Tibial nerve (tissue), 4 donors: ENCODE measurements at regions not wholly inside any gene's neighbourhood (a gene's known extent, or its start where the extent isn't known, plus 50 kb on each side); places are given as distances from the start of the nearest gene placed in this dataset.

Source experiments
- DNase-seq, 2 donors: peaks; one replicate each; pipeline ENCODE4 v3.0.0-alpha.2; 2019; ENCODE audit warnings: low spot score in 2 of 2
- H3K27ac ChIP-seq, 4 donors: fragments of 200-600 bp; sonication (generic) in 3 of 4; one replicate each; pipeline ENCODE4 v1.5.1; 2017 to 2019; ENCODE audit warnings: mild to moderate bottlenecking in 1 of 4
- H3K27me3 ChIP-seq, 2 donors: fragments of 200-600 bp; sonication (generic) in 1 of 2; one replicate each; pipeline versions ENCODE4 v1.5.1 to v1.6.0; 2017 to 2019
- H3K36me3 ChIP-seq, 3 donors: fragments of 200-600 bp; sonication (generic); one replicate each; pipeline ENCODE4 v1.5.1; 2018 to 2019
- H3K4me1 ChIP-seq, 4 donors: fragments of 200-600 bp; sonication (generic) in 3 of 4; one replicate each; pipeline ENCODE4 v1.5.1; 2017 to 2019
- H3K4me3 ChIP-seq, 4 donors: fragments of 200-600 bp; sonication (generic) in 3 of 4; one replicate each; pipeline ENCODE4 v1.5.1; 2017 to 2019; ENCODE audit warnings: mild to moderate bottlenecking in 1 of 4, moderate library complexity in 1 of 4
- H3K9me3 ChIP-seq, 4 donors: fragments of 200-600 bp; sonication (generic) in 3 of 4; one replicate each; pipeline ENCODE4 v1.5.1; 2017 to 2019
- EP300 ChIP-seq, 2 donors: sonication (generic); formaldehyde crosslinking; IDR thresholded peaks; one replicate each; pipeline ENCODE4 v1.6.1; 2017; ENCODE audit warnings: antibody characterized with exemption in 2 of 2, mild to moderate bottlenecking in 1 of 2
- POLR2A ChIP-seq, 2 donors: fragments of 450-650 bp; IDR thresholded peaks; one replicate each; pipeline ENCODE4 v1.6.1; 2017; ENCODE audit warnings: antibody characterized with exemption in 2 of 2, mild to moderate bottlenecking in 2 of 2, moderate library complexity in 2 of 2
- WGBS, 2 donors: methylation state at CpG; one replicate each; pipeline ENCODE4 v1.1.5; 2018; 5-methylcytosine and 5-hydroxymethylcytosine counted together
- TF ChIP-seq, protein P1 (sequence below), 5 experiments: fragments of 200-600 bp in 3 of 5; fragments of 450-650 bp in 2 of 5; sonication (generic) in 3 of 5; IDR thresholded peaks; one replicate each; pipeline ENCODE4 v1.5.1; 2016 to 2019; ENCODE audit warnings: antibody characterized with exemption in 5 of 5, mild to moderate bottlenecking in 3 of 5, moderate library complexity in 2 of 5

GRCh38 chr7:20558963-20559716, 56.3 kb upstream of the ABCB5 start:
- Histone ChIP-seq H3K27me3 (no peaks in the 10 kb centered on the region), H3K4me1 (peaks cover 0 to 11% (median 3%) of the 10 kb centered on the region in 4 donors), H3K4me3 (no peak overlapping the region), H3K27ac (peak overlapping the region in 3 of 4 donors; percentile 73 to 89 (median 83)), H3K9me3 (no peaks in the 10 kb centered on the region), H3K36me3 (no peaks in the 10 kb centered on the region)
- no peak for DNase-seq
- TF ChIP-seq, protein P1, sequence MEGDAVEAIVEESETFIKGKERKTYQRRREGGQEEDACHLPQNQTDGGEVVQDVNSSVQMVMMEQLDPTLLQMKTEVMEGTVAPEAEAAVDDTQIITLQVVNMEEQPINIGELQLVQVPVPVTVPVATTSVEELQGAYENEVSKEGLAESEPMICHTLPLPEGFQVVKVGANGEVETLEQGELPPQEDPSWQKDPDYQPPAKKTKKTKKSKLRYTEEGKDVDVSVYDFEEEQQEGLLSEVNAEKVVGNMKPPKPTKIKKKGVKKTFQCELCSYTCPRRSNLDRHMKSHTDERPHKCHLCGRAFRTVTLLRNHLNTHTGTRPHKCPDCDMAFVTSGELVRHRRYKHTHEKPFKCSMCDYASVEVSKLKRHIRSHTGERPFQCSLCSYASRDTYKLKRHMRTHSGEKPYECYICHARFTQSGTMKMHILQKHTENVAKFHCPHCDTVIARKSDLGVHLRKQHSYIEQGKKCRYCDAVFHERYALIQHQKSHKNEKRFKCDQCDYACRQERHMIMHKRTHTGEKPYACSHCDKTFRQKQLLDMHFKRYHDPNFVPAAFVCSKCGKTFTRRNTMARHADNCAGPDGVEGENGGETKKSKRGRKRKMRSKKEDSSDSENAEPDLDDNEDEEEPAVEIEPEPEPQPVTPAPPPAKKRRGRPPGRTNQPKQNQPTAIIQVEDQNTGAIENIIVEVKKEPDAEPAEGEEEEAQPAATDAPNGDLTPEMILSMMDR (IDR thresholded peaks at IDR 0.05): no peak
- TF ChIP-seq POLR2A (IDR thresholded peaks at IDR 0.05) (no peak), EP300 (IDR thresholded peaks at IDR 0.05) (no peak)
- 80 to 86% methylated on average over 13 to 22 of the region's 22 CpGs for WGBS, 2 donors

DNA sequence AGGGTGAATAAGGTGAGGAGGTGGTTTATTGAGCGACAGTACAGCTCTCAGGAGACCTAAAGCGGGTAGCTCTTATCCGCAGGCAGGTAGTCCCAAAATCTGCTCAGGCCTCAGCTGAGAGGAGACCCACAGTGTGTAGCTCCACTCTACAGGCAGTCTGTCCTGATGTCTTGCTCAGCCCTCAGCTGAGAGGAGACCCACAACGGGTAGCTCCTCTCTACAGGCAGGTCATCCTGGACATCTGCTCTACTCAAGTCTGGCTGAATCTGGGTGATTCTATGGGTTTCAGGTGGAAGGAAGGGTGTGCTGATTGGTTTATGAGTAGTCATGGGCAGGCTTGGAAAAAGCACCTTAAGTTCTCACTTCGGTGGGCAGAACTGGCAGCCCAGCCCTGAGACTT, 55.6 kb upstream of the ABCB5 start:
- WGBS, 2 donors: 98% methylated on average over 4 to 5 of the region's 5 CpGs
- no peak for DNase-seq

DNA sequence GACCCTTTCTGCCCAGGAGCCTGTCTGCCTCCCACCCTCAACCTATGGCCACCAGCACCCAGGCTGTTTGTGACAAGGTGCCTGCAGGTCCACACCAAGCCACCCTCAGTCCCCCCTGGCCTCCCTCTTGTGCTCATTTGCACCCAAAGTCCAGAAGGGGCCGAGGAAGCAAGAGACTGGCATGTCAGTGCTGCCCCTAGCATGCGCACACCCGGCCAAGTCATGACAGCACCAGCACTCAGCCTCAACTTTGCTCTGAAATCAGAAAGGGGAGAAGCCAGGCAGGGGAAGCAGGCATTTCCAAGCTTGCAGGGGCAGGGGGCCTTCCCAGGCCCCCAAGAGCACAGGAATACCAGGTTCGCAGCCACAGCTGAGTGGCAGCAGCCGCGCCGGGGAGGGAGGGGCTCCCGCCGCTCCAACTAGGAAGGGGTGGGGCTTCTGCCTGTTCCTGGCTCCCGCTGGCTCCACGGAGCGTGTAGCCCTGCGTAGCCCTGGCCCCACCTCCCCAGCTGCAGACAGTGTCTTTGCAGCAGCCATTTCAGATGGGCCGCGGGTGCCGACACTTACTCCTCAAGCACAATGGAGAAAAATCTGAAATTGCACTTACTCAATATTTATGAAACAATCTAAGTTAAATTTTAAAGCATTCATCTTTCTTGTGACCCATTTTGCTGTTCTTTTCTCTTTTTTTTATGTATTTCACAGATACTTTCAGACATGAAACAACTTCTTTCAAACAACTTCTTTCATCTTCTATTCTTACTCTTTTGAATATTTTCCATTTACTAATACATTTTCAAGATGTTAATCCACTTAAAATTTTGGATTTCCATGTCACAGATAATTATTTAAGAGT, 54.9 kb upstream of the ABCB5 start:
- 89 to 92% methylated on average over 16 of the region's 16 CpGs for WGBS, 2 donors
- H3K4me1 ChIP-seq: peaks cover 0 to 11% (median 3%) of the 10 kb centered on the region in 4 donors
- no peak for DNase-seq
- H3K4me3 ChIP-seq: no peak overlapping the region
- no peaks in the 10 kb centered on the region for H3K36me3 ChIP-seq
- H3K27ac ChIP-seq: peak overlapping the region; percentile 53 to 89 (median 78)
- no peak for TF ChIP-seq POLR2A (IDR thresholded peaks at IDR 0.05)
- no peak for TF ChIP-seq EP300 (IDR thresholded peaks at IDR 0.05)
- TF ChIP-seq, protein P1 (IDR thresholded peaks at IDR 0.05): no peak
- no peaks in the 10 kb centered on the region for H3K27me3 ChIP-seq
- no peaks in the 10 kb centered on the region for H3K9me3 ChIP-seq

More for the DNA sequence above, 55.6 kb upstream of the ABCB5 start:
- no peak overlapping the region for H3K4me3 ChIP-seq
- peak overlapping the region; percentile 53 to 89 (median 78) for H3K27ac ChIP-seq
- H3K36me3 ChIP-seq: no peaks in the 10 kb centered on the region
- H3K4me1 ChIP-seq: peaks cover 0 to 11% (median 3%) of the 10 kb centered on the region in 4 donors
- H3K27me3 ChIP-seq: no peaks in the 10 kb centered on the region
- no peak for TF ChIP-seq EP300 (IDR thresholded peaks at IDR 0.05)
- TF ChIP-seq POLR2A (IDR thresholded peaks at IDR 0.05): no peak
- H3K9me3 ChIP-seq: no peaks in the 10 kb centered on the region

- H3K36me3 ChIP-seq: no peaks in the 10 kb centered on the region
- H3K4me1 ChIP-seq: peaks cover 0 to 11% (median 3%) of the 10 kb centered on the region in 4 donors
- peak overlapping the region; percentile 53 to 92 (median 78) for H3K27ac ChIP-seq
- no peaks in the 10 kb centered on the region for H3K27me3 ChIP-seq
- WGBS, 2 donors: 34 to 38% methylated on average over 4 of the region's 4 CpGs
- TF ChIP-seq EP300 (IDR thresholded peaks at IDR 0.05): peak; percentile 53 to 85
- TF ChIP-seq, protein P1 (IDR thresholded peaks at IDR 0.05): no peak
- no peak for DNase-seq
- no peaks in the 10 kb centered on the region for H3K9me3 ChIP-seq
- no peak overlapping the region for H3K4me3 ChIP-seq
Observed at GRCh38 chr7:20561466-20561865, 54.0 kb upstream of the ABCB5 start.

DNA sequence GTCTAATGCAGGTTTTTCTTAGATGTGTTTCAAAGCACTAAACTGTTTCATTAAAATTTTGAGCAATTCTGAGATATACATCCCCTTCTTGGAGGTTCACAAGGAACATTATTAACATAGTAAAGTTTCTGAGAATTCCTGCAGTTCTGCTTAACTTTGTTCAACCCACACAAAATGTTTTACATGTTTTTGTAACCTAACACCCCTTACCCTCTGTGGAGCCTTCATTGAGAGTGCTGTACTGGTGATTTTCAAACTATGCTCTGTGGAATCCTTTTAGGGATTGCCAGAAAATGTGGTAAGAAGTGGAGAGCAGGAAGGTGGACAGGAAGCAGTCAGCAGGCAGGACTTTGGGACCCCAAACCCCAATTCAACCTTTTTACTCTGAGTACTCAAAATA, 53.6 kb upstream of the ABCB5 start:
- H3K27ac ChIP-seq: peak overlapping the region; percentile 45 to 92 (median 70)
- no peak overlapping the region for H3K4me3 ChIP-seq
- no peak for DNase-seq
- H3K9me3 ChIP-seq: no peaks in the 10 kb centered on the region
- peaks cover 0 to 11% (median 3%) of the 10 kb centered on the region in 4 donors for H3K4me1 ChIP-seq
- no peaks in the 10 kb centered on the region for H3K36me3 ChIP-seq
- TF ChIP-seq EP300 (IDR thresholded peaks at IDR 0.05) (no peak), POLR2A (IDR thresholded peaks at IDR 0.05) (no peak)
- TF ChIP-seq, protein P1 (IDR thresholded peaks at IDR 0.05): no peak
- H3K27me3 ChIP-seq: no peaks in the 10 kb centered on the region
